ENCODE measurements at regions not wholly inside any gene's neighbourhood (a gene's known extent, or its start where the extent isn't known, plus 50 kb on each side); places are given as distances from the start of the nearest gene placed in this dataset.

- Histone ChIP-seq H2AFZ (ENCODE audit: low read depth, low read length) (no peak overlapping the region), H3K27me3 (ENCODE audit: control insufficient read depth in 2 of 2, insufficient read depth in 2 of 2, low read length in 2 of 2) (no peaks in the 10 kb centered on the region), H3K9ac (replicated peaks; ENCODE audit: extremely low read depth, insufficient read depth, low read length) (no peak overlapping the region), H3K4me1 (ENCODE audit: control insufficient read depth, extremely low read depth, insufficient read depth, low read length) (no peaks in the 10 kb centered on the region), H3K4me2 (ENCODE audit: insufficient read depth, low read length) (no peak overlapping the region), H3K27ac (ENCODE audit: insufficient read depth, low read depth, low read length) (no peak overlapping the region), H4K20me1 (replicated peaks; ENCODE audit: control insufficient read depth, extremely low read depth, insufficient read depth, low read length) (no peaks in the 10 kb centered on the region), H3K9me1 (replicated peaks; ENCODE audit: control insufficient read depth, extremely low read depth, insufficient read depth, low read length) (no peaks in the 10 kb centered on the region), H3K36me3 (ENCODE audit: control insufficient read depth in 2 of 2, extremely low read depth in 1 of 2, insufficient read depth in 2 of 2, low read length in 2 of 2) (no peaks in the 10 kb centered on the region), H3K4me3 (replicated peaks in 1 of 3; ENCODE audit: insufficient read depth in 1 of 3, low read depth in 1 of 3, low read length in 3 of 3) (no peak overlapping the region), H3K9me3 (replicated peaks; ENCODE audit: control insufficient read depth, insufficient read depth, low read length) (peaks cover 2% of the 10 kb centered on the region), H3K79me2 (ENCODE audit: control insufficient read depth, insufficient read depth, low read length) (no peaks in the 10 kb centered on the region)
- POLR2A ChIA-PET = no interaction called here
- CTCF ChIA-PET = no interaction called here
- intact Hi-C loops (cut with micrococcal nuclease) (no loop called here), dilution Hi-C loops (cut with MboI; ENCODE audit: extremely low pct_ligation_motif_present, low sequenced_read_pairs) (no loop called here)
- DNase-seq (ENCODE audit: low read depth, low spot score) (no peak), FAIRE-seq (no peak)
- BruUV-seq (replicated peaks) = no TSS peak
- TF ChIP-seq GATA2 (IDR thresholded peaks at IDR 0.05; ENCODE audit: insufficient read depth, insufficient read length, low read depth, low read length) = no peak
- TF ChIP-seq POLR2AphosphoS5 (IDR thresholded peaks at IDR 0.05; ENCODE audit: insufficient read depth, low read depth, low read length) = no peak
- no peak for TF ChIP-seq POLR2A (IDR thresholded peaks at IDR 0.05; ENCODE audit: low read depth, low read length)
- no peak for TF ChIP-seq JUN (IDR thresholded peaks at IDR 0.05; ENCODE audit: borderline replicate concordance, insufficient read depth, insufficient read length, low read depth)
- no peak for TF ChIP-seq EZH2 (IDR thresholded peaks at IDR 0.05; ENCODE audit: borderline replicate concordance, low read depth, low read length, severe bottlenecking)
- no peak for TF ChIP-seq FOS (IDR thresholded peaks at IDR 0.05; ENCODE audit: borderline replicate concordance, insufficient read depth, low read length)
- TF ChIP-seq MYC (IDR thresholded peaks at IDR 0.05; ENCODE audit: low read depth, low read length) = no peak
- no peak for TF ChIP-seq MAX (IDR thresholded peaks at IDR 0.05; ENCODE audit: insufficient read depth, insufficient read length)
- TF ChIP-seq CTCF (IDR thresholded peaks at IDR 0.05; ENCODE audit: extremely low read depth in 1 of 2, insufficient read depth in 1 of 2, low read depth in 1 of 2, low read length in 2 of 2) = no peak
Observed at GRCh38 chr18:38244480-38244879, 678.9 kb upstream of the CELF4 start.

All from endothelial cell of umbilical vein (primary cell).